ENCODE measurements at regions not wholly inside any gene's neighbourhood (a gene's known extent, or its start where the extent isn't known, plus 50 kb on each side); places are given as distances from the start of the nearest gene placed in this dataset.

GRCh38 chr9:19620326-19620725, 168.5 kb downstream of the SLC24A2 start:
- Histone ChIP-seq H3K27ac (no peak overlapping the region), H4K20me1 (ENCODE audit: low read depth) (no peaks in the 10 kb centered on the region), H3F3A (ENCODE audit: low read depth) (no peaks in the 10 kb centered on the region), H3K4me1 (no peaks in the 10 kb centered on the region), H3K9ac (no peak overlapping the region), H3K4me3 (no peak overlapping the region), H3K79me2 (ENCODE audit: low read depth) (no peaks in the 10 kb centered on the region), H2AFZ (replicated peaks) (no peak overlapping the region), H3K36me3 (no peaks in the 10 kb centered on the region), H3K9me3 (ENCODE audit: low read depth) (no peaks in the 10 kb centered on the region), H3K27me3 (no peaks in the 10 kb centered on the region), H3K4me2 (no peak overlapping the region)
- Mint-ChIP-seq H3K9me3 (no peaks in the 10 kb centered on the region), H3K27me3 (ENCODE audit: insufficient read depth, low read depth) (no peaks in the 10 kb centered on the region), H3K27ac (no peak overlapping the region), H3K4me3 (no peak overlapping the region), H3K36me3 (no peaks in the 10 kb centered on the region), H3K4me1 (no peaks in the 10 kb centered on the region)
- TF ChIP-seq EZH2 (IDR thresholded peaks at IDR 0.05), result no peak
- no peak for DNase-seq (ENCODE audit: low spot score)

DNA sequence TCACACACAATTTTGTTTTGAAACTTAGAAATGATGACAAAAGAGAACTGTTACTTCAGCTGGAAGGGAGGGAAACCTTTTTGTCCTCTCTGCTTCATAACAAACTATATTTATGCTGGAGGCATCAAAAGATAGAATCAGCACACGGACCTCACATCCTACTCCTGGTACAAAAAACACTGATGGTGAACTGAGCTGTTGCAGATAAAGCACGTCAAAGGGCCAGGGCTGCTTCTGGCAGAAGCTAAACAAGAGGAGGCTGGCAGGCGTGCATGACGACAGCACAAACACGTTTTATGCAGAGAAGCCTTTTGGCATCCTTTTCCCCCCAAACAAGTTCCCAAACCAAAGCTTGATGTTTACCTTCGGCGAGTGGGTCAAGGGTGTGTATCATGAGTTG, 169.6 kb downstream of the SLC24A2 start:
- no peak overlapping the region for H3K4me3 Mint-ChIP-seq
- H3K4me1 ChIP-seq, result no peaks in the 10 kb centered on the region
- H3K4me3 ChIP-seq, result no peak overlapping the region
- no peaks in the 10 kb centered on the region for H3K9me3 Mint-ChIP-seq
- no peaks in the 10 kb centered on the region for H4K20me1 ChIP-seq (ENCODE audit: low read depth)
- H3K27ac Mint-ChIP-seq, result no peak overlapping the region
- H3K9ac ChIP-seq, result no peak overlapping the region
- TF ChIP-seq EZH2phosphoT487 (IDR thresholded peaks at IDR 0.05), result no peak
- TF ChIP-seq EZH2 (IDR thresholded peaks at IDR 0.05), result no peak
- no peaks in the 10 kb centered on the region for H3K79me2 ChIP-seq (ENCODE audit: low read depth)
- H3F3A ChIP-seq (ENCODE audit: low read depth), result no peaks in the 10 kb centered on the region
- no peaks in the 10 kb centered on the region for H3K27me3 Mint-ChIP-seq (ENCODE audit: insufficient read depth, low read depth)
- H3K36me3 Mint-ChIP-seq, result no peaks in the 10 kb centered on the region
- no peaks in the 10 kb centered on the region for H3K4me1 Mint-ChIP-seq
- H3K36me3 ChIP-seq, result no peaks in the 10 kb centered on the region
- DNase-seq (ENCODE audit: low spot score), result no peak
- H3K9me3 ChIP-seq (ENCODE audit: low read depth), result no peaks in the 10 kb centered on the region
- no peaks in the 10 kb centered on the region for H3K27me3 ChIP-seq
- H3K4me2 ChIP-seq, result no peak overlapping the region
- no peak overlapping the region for H3K27ac ChIP-seq
- H2AFZ ChIP-seq (replicated peaks), result no peak overlapping the region

GRCh38 chr9:19618816-19619215, 170.0 kb downstream of the SLC24A2 start:
- Mint-ChIP-seq H3K27me3 (ENCODE audit: insufficient read depth, low read depth) (no peaks in the 10 kb centered on the region), H3K9me3 (no peaks in the 10 kb centered on the region), H3K4me3 (no peak overlapping the region), H3K4me1 (no peaks in the 10 kb centered on the region), H3K36me3 (no peaks in the 10 kb centered on the region), H3K27ac (no peak overlapping the region)
- Histone ChIP-seq H2AFZ (replicated peaks) (no peak overlapping the region), H3K79me2 (ENCODE audit: low read depth) (no peaks in the 10 kb centered on the region), H3K36me3 (no peaks in the 10 kb centered on the region), H3K9ac (no peak overlapping the region), H3K27ac (no peak overlapping the region), H3K4me1 (no peaks in the 10 kb centered on the region), H3K4me3 (no peak overlapping the region), H3K9me3 (ENCODE audit: low read depth) (no peaks in the 10 kb centered on the region), H3K4me2 (no peak overlapping the region), H4K20me1 (ENCODE audit: low read depth) (no peaks in the 10 kb centered on the region), H3K27me3 (no peaks in the 10 kb centered on the region), H3F3A (ENCODE audit: low read depth) (no peaks in the 10 kb centered on the region)
- TF ChIP-seq, protein P1, sequence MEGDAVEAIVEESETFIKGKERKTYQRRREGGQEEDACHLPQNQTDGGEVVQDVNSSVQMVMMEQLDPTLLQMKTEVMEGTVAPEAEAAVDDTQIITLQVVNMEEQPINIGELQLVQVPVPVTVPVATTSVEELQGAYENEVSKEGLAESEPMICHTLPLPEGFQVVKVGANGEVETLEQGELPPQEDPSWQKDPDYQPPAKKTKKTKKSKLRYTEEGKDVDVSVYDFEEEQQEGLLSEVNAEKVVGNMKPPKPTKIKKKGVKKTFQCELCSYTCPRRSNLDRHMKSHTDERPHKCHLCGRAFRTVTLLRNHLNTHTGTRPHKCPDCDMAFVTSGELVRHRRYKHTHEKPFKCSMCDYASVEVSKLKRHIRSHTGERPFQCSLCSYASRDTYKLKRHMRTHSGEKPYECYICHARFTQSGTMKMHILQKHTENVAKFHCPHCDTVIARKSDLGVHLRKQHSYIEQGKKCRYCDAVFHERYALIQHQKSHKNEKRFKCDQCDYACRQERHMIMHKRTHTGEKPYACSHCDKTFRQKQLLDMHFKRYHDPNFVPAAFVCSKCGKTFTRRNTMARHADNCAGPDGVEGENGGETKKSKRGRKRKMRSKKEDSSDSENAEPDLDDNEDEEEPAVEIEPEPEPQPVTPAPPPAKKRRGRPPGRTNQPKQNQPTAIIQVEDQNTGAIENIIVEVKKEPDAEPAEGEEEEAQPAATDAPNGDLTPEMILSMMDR (IDR thresholded peaks at IDR 0.05), result no peak
- no peak for TF ChIP-seq EZH2phosphoT487 (IDR thresholded peaks at IDR 0.05)
- TF ChIP-seq EZH2 (IDR thresholded peaks at IDR 0.05), result no peak
- no peak for DNase-seq (ENCODE audit: low spot score)

- Histone ChIP-seq H3F3A (ENCODE audit: low read depth) (no peaks in the 10 kb centered on the region), H3K36me3 (no peaks in the 10 kb centered on the region), H4K20me1 (ENCODE audit: low read depth) (no peaks in the 10 kb centered on the region), H3K79me2 (ENCODE audit: low read depth) (no peaks in the 10 kb centered on the region), H3K27me3 (no peaks in the 10 kb centered on the region), H2AFZ (replicated peaks) (no peak overlapping the region), H3K9ac (no peak overlapping the region), H3K4me3 (no peak overlapping the region), H3K27ac (no peak overlapping the region), H3K4me2 (no peak overlapping the region), H3K4me1 (no peaks in the 10 kb centered on the region), H3K9me3 (ENCODE audit: low read depth) (no peaks in the 10 kb centered on the region)
- H3K4me3 Mint-ChIP-seq, result no peak overlapping the region
- no peaks in the 10 kb centered on the region for H3K9me3 Mint-ChIP-seq
- no peaks in the 10 kb centered on the region for H3K36me3 Mint-ChIP-seq
- no peak overlapping the region for H3K27ac Mint-ChIP-seq
- no peaks in the 10 kb centered on the region for H3K27me3 Mint-ChIP-seq (ENCODE audit: insufficient read depth, low read depth)
- H3K4me1 Mint-ChIP-seq, result no peaks in the 10 kb centered on the region
- no peak for DNase-seq (ENCODE audit: low spot score)
- TF ChIP-seq EZH2 (IDR thresholded peaks at IDR 0.05), result no peak
- TF ChIP-seq, protein P1 (IDR thresholded peaks at IDR 0.05), result no peak
- TF ChIP-seq EZH2phosphoT487 (IDR thresholded peaks at IDR 0.05), result no peak
Measured at GRCh38 chr9:19615036-19615624, 173.7 kb downstream of the SLC24A2 start.
